ELF-1 (cell line): ENCODE measurements at regions not wholly inside any gene's neighbourhood (a gene's known extent, or its start where the extent isn't known, plus 50 kb on each side); places are given as distances from the start of the nearest gene placed in this dataset.
"Not testable (repeated sequence)": the region's sequence is repeated elsewhere in the genome, so short reads cannot be mapped to it uniquely, and the experiment has no call there.

Experiments used
- DNase-seq: peaks from one replicate; pipeline ENCODE4 v3.0.0-alpha.2; 2016; ENCODE audit warnings: low read depth, low spot score

GRCh38 chr1:47682786-47683350 lies 245.0 kb downstream of the FOXD2 start:
- no peak for DNase-seq

- DNase-seq: no peak
These were observed 245.6 kb downstream of the FOXD2 start for GRCh38 chr1:47683401-47683800.

- no peak for DNase-seq
These were observed 246.7 kb downstream of the FOXD2 start for GRCh38 chr1:47684518-47684917.

GRCh38 chr1:47684964-47685762 lies 247.3 kb downstream of the FOXD2 start:
- DNase-seq: no peak

- DNase-seq: no peak
These were observed 247.9 kb downstream of the FOXD2 start for GRCh38 chr1:47685763-47686066.

GRCh38 chr1:47686731-47687630 lies 249.1 kb downstream of the FOXD2 start:
- peak; percentile 77 for DNase-seq

GRCh38 chr1:47687631-47688460 lies 250.0 kb downstream of the FOXD2 start:
- DNase-seq: no peak

GRCh38 chr1:47688461-47689296 lies 250.8 kb downstream of the FOXD2 start:
- no peak for DNase-seq

GRCh38 chr1:47689894-47690293 lies 252.1 kb downstream of the FOXD2 start:
- no peak for DNase-seq

GRCh38 chr1:47690341-47691250 lies 252.8 kb downstream of the FOXD2 start:
- DNase-seq: no peak

- not testable (repeated sequence) for DNase-seq
These were observed 253.4 kb downstream of the FOXD2 start for GRCh38 chr1:47691293-47691692.

- DNase-seq: no peak
These were observed 254.4 kb downstream of the FOXD2 start for GRCh38 chr1:47692196-47692595.

GRCh38 chr1:47693115-47693514 lies 255.3 kb downstream of the FOXD2 start:
- DNase-seq: no peak

GRCh38 chr1:47694011-47694890 lies 256.4 kb downstream of the FOXD2 start:
- DNase-seq: no peak

GRCh38 chr1:47696404-47696736 lies 258.5 kb downstream of the FOXD2 start:
- no peak for DNase-seq

GRCh38 chr1:47696737-47697441 lies 259.0 kb downstream of the FOXD2 start:
- DNase-seq: peak; percentile 39

- DNase-seq: no peak
These were observed 259.9 kb downstream of the FOXD2 start for GRCh38 chr1:47697616-47698335.
